ENCODE measurements at regions not wholly inside any gene's neighbourhood (a gene's known extent, or its start where the extent isn't known, plus 50 kb on each side); places are given as distances from the start of the nearest gene placed in this dataset.

GRCh38 chr22:49598338-49598737, 229.3 kb downstream of the BRD1 start:
- H3K4me1 ChIP-seq (ENCODE audit: control insufficient read depth, insufficient read depth, low read length), result no peaks in the 10 kb centered on the region
- DNase-seq (ENCODE audit: low read depth, low spot score), result no peak
- intact Hi-C loops (cut with micrococcal nuclease; ENCODE audit: unreplicated experiment), result no loop called here
- no peaks in the 10 kb centered on the region for H3K27me3 ChIP-seq (ENCODE audit: control insufficient read depth, insufficient read depth, low read length)
- no TSS peak for BruUV-seq (replicated peaks)
- no peak overlapping the region for H3K27ac ChIP-seq (ENCODE audit: low read length)
- ChIA-PET POLR2A (no interaction called here), CTCF (no interaction called here)
- no peaks in the 10 kb centered on the region for H3K9me3 ChIP-seq (ENCODE audit: control insufficient read depth, insufficient read depth, low read depth, low read length)
- H3K4me3 ChIP-seq (ENCODE audit: low read depth in 2 of 2, low read length in 2 of 2), result no peak overlapping the region
- H3K36me3 ChIP-seq (ENCODE audit: control insufficient read depth, insufficient read depth, low read length), result no peaks in the 10 kb centered on the region
- TF ChIP-seq TCF7L2 (IDR thresholded peaks at IDR 0.05; ENCODE audit: low read depth, low read length) (no peak), CTCF (IDR thresholded peaks at IDR 0.05) (no peak), POLR2AphosphoS5 (IDR thresholded peaks at IDR 0.05; ENCODE audit: low read depth, low read length) (no peak), SIN3A (IDR thresholded peaks at IDR 0.05; ENCODE audit: borderline replicate concordance, insufficient read depth, low read depth, low read length) (no peak), REST (IDR thresholded peaks at IDR 0.05; ENCODE audit: insufficient read depth in 1 of 2, low read depth in 2 of 2, low read length in 1 of 2) (no peak)
- ATAC-seq, result no peak
- in situ Hi-C loops (cut with HindIII; ENCODE audit: low pct_unique_long_range_greater_than_20kb, low sequenced_read_pairs), result no loop called here

- no peak overlapping the region for H3K27ac ChIP-seq (ENCODE audit: low read length)
- ChIA-PET CTCF (no interaction called here), POLR2A (no interaction called here)
- ATAC-seq (no peak), DNase-seq (ENCODE audit: low read depth, low spot score) (no peak)
- H3K27me3 ChIP-seq (ENCODE audit: control insufficient read depth, insufficient read depth, low read length), result no peaks in the 10 kb centered on the region
- no peak overlapping the region for H3K4me3 ChIP-seq (ENCODE audit: low read depth in 2 of 2, low read length in 2 of 2)
- no peaks in the 10 kb centered on the region for H3K36me3 ChIP-seq (ENCODE audit: control insufficient read depth, insufficient read depth, low read length)
- no peaks in the 10 kb centered on the region for H3K4me1 ChIP-seq (ENCODE audit: control insufficient read depth, insufficient read depth, low read length)
- intact Hi-C loops (cut with micrococcal nuclease; ENCODE audit: unreplicated experiment), result no loop called here
- no peak for TF ChIP-seq POLR2AphosphoS5 (IDR thresholded peaks at IDR 0.05; ENCODE audit: low read depth, low read length)
- no peak for TF ChIP-seq TCF7L2 (IDR thresholded peaks at IDR 0.05; ENCODE audit: low read depth, low read length)
- TF ChIP-seq SIN3A (IDR thresholded peaks at IDR 0.05; ENCODE audit: borderline replicate concordance, insufficient read depth, low read depth, low read length), result no peak
- no peak for TF ChIP-seq REST (IDR thresholded peaks at IDR 0.05; ENCODE audit: insufficient read depth in 1 of 2, low read depth in 2 of 2, low read length in 1 of 2)
- no peak for TF ChIP-seq CTCF (IDR thresholded peaks at IDR 0.05)
- H3K9me3 ChIP-seq (ENCODE audit: control insufficient read depth, insufficient read depth, low read depth, low read length), result no peaks in the 10 kb centered on the region
- in situ Hi-C loops (cut with HindIII; ENCODE audit: low pct_unique_long_range_greater_than_20kb, low sequenced_read_pairs), result no loop called here
- BruUV-seq (replicated peaks), result no TSS peak
Observed at GRCh38 chr22:49597428-49598039, 230.1 kb downstream of the BRD1 start.

All from Panc1 (cell line).